ENCODE measurements at regions not wholly inside any gene's neighbourhood (a gene's known extent, or its start where the extent isn't known, plus 50 kb on each side); places are given as distances from the start of the nearest gene placed in this dataset.
"Not testable (repeated sequence)": the region's sequence is repeated elsewhere in the genome, so short reads cannot be mapped to it uniquely, and the experiment has no call there.

- DNase-seq, result no peak
These were observed 195.2 kb downstream of the S1PR1 start for GRCh38 chr1:101431956-101432510.

DNA sequence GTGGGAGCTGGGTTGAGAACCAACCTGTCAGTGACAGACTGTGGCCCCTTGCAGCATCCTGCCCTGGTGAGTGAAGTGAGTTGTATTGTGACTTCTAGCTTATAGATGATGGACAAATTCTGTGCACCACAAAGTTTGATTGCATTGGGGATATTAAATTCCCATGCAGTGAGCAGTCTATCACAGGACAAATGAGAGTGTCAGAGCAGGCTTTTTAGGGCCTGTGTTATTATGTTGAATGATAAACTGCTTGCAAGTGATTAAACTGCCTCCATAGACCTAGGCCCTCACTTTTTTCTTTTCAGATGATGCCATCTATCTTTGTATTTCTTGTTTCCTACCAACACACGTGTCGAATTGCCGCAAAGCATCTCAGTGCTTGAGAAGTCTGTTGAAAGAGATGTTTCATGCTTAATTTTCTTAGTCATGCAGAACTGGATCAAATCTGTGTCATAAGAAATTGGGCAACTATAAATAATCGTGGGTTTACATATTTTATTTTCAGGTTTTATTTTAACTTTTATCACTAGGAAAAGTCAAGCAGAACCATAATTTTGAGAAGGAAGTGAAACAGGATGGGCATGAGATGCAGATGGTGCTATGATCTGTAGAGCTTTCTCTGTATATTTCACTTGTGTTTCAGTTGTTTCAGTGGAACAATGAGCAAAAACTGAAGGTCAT lies 199.2 kb downstream of the S1PR1 start:
- no peak for DNase-seq

- no peak for DNase-seq
These were observed 201.0 kb downstream of the S1PR1 start for GRCh38 chr1:101437800-101438199.

DNA sequence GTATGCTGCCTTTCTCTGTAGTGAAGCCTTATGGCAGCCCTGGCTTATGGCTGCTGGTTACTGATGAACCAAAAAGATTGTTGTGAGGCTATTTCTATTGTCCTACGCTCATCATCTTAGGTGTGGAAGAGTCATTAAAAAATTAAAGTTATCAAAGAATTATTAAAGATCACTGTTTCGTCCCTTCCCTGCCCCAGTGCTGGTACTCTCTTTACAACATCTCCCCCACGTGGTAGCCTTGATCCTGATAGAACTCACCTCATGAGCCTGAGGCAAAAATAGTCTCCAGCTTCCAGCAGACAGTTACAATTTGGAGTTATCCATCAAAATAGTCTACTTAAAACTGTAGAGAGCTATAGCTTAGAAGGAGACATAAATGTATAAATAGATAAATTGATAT lies 201.5 kb downstream of the S1PR1 start:
- DNase-seq, result no peak

- peak; percentile 63 for DNase-seq
These were observed 203.7 kb downstream of the S1PR1 start for GRCh38 chr1:101440485-101440884.

GRCh38 chr1:101444381-101444780 lies 207.6 kb downstream of the S1PR1 start:
- DNase-seq, result no peak

DNA sequence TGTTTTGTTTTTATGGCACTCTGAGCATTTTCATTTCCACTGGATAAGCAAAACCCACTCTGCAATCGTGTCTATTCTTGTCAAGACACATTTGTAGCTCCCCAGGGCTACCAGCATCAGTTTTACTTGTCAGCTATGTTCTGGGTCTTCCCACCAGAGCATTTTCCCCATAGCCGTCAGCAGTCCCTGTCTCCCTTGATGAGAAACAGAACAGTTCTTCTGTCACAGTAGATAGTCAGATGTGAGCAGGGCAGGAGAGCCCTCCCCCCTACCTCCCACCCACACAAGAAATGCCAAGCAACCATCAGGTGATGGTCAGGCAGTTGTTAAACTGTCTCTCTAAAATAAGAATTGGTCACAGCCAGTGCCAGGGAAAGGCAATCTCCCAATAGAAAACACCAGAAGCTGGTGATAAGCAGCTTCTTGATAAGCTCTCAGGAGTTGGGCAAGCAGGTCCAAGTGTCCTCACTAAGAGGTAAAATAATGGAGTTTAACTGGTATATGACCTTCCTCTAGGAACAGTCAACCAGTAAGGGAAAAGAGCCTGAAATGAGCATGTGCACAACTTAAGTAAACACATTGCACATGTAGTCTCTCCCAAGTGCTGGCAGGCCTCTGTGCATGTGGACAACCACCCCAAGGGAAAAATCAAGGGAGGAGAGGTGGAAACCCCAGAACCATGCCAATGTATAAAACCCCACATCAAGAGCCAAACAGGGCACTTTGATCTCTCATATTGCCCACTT lies 208.2 kb downstream of the S1PR1 start:
- no peak for DNase-seq

GRCh38 chr1:101448018-101448417 lies 211.2 kb downstream of the S1PR1 start:
- DNase-seq, result no peak

GRCh38 chr1:101450691-101451090 lies 213.9 kb downstream of the S1PR1 start:
- not testable (repeated sequence) for DNase-seq

- DNase-seq, result no peak
These were observed 215.1 kb downstream of the S1PR1 start for GRCh38 chr1:101451888-101452287.

DNA sequence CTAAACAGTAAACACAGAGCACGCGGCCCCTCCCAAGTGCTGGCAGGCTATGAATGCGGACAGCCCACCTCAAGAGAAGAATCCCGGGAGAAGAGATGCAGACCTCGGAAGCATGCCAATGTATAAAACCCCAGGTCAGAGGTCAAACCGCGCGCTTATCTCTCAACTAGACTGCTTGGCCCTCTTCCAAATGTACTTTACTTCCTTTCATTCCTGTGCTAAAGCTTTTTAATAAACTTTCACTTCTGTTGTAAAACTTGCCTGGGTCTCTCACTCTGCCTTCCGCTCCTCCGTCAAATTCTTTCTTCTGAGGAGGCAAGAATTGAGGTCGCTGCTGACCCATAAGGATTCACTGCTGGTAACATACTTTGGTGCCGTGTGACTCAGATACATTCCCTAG lies 216.0 kb downstream of the S1PR1 start:
- no peak for DNase-seq

DNA sequence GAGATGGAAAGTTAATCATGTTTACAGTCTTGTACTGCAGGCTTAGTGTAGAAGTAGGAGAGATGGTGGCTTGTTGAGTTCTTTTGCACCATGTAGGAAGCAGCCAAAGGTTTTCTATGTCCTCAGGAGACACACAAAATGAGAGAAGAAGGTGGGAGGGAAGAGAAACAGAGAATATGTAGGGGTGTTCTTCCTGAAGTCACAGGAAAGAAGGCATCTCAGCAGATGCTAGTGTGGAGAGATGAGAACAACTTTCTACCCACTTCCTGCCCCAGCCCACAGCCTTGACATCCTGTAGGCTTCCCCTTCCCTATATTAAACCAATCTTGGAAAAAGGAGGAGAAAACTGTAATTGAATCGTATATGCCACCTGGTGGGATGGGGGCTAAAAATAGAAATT lies 217.0 kb downstream of the S1PR1 start:
- no peak for DNase-seq

DNA sequence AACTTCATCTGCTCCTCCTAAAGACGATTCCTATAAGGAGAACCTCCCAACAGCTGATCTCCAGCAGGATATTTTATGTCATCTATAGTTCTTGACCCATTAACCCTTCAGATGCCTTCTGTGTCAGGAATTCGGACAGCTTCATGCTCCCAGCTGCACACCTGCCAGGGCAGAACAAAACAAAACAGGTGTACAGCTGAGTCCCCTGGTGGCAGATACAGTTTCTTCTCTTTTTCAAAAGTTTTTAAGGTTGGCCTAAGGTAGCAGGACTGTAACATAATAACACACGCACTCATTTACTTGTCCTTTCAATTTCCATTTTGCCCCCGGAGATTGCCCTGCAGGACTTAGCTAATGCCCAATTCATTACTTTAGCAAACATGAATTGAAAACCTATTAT lies 218.3 kb downstream of the S1PR1 start:
- no peak for DNase-seq

DNA sequence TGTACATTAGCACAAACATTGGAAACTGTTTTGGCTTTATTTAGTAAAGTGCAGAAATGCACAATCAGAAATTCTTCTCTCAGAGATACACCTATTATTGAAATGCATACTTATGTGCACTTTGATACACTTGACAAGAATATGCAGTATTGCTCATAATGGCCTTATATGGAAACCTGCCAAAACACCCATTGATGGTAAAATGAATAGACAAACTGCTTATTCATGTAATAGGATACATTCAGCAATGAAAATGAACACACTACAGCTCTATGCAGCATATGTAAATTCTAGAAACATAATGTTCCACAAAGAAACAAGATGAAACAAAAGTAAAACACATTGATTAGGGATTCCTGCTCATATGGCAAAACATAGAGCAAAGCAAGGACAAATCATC lies 223.9 kb downstream of the S1PR1 start:
- DNase-seq, result no peak

GRCh38 chr1:101463195-101463594 lies 226.4 kb downstream of the S1PR1 start:
- no peak for DNase-seq

GRCh38 chr1:101465941-101466340 lies 229.1 kb downstream of the S1PR1 start:
- DNase-seq, result no peak

DNA sequence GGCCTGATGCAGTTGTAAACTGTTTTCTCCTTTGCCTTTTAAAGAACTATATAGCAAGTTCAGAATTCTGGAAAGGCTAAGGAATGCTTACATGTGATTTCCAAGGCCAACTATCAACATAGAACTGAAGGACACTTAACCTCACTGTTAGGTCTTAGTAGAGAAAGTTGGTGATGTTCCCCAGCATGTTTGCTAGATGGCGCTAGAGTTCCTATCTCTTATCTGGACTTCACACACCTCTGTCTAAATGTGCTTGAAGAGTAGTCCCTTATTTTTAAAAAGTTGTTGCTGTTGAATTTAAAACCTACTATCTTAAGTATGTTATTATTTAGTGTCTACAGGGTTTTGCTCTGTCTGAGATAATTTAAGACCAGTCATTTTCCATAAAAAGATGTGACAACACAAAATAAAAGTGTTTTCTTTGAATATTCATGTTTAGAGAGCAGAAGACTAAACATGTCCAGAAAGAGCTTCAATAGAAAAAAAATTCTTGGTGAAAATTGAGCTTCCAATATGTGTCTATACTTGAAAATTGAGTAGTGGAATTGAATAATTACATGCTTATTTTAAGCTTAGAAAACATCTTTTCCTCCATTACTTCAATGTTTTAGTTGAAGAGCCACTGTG lies 237.3 kb downstream of the S1PR1 start:
- DNase-seq, result no peak

DNA sequence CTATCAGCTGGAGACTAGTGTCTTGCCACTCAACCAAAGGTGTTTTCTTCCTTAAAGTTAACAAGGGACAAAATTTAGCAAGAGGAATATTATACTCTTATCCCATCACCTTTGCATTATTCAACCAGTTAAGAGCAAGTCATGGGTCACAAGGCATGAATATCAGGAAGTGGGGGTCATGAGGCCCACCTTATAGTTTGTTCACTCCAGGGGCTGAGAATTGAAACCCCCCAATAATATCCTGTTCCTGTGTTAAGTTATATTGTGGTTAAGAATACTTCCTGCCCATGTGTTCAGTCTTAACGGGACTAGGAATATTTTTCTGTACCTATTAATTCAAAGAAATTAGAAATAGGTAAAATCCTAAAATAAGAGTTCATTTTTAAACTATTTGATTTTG lies 239.7 kb downstream of the S1PR1 start:
- DNase-seq, result no peak

GRCh38 chr1:101479945-101480344 lies 243.1 kb downstream of the S1PR1 start:
- no peak for DNase-seq

DNA sequence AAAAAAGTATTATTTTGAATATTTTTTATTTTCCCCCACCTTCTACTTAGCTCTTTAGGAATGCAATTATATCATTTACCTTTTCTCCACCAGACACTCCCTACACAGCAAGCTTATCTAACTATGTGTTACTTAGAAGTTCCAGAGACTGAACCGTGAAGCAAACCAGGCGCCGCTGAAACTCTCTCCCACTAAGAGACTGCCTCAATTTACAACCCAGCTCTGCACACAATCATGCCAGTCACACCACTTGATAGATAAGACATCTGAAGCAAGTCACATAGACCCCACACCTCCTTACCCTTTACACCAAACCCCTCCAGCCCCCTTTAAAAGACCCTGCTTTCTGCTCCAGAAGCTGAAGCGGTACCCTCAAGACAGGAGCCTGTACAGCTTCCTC lies 245.5 kb downstream of the S1PR1 start:
- DNase-seq, result no peak

GRCh38 chr1:101483982-101484688 lies 247.3 kb downstream of the S1PR1 start:
- no peak for DNase-seq

GRCh38 chr1:101484689-101485338 lies 248.0 kb downstream of the S1PR1 start:
- peak; percentile 46 for DNase-seq

GRCh38 chr1:101485712-101486111 lies 248.9 kb downstream of the S1PR1 start:
- DNase-seq, result no peak
